Astrocyte of the hippocampus (primary cell): ENCODE measurements at regions not wholly inside any gene's neighbourhood (a gene's known extent, or its start where the extent isn't known, plus 50 kb on each side); places are given as distances from the start of the nearest gene placed in this dataset.

ENCODE experiments used
- DNase-seq: peaks from one replicate; pipeline ENCODE4 v3.0.0; 2011; ENCODE audit warnings: low read depth, low spot score

- DNase-seq: no peak
Observed at GRCh38 chr2:219692521-219692920, 65.1 kb downstream of the SLC4A3 start.

- no peak for DNase-seq
Observed at GRCh38 chr2:219695145-219695709, 67.8 kb downstream of the SLC4A3 start.

- DNase-seq: no peak
Observed at GRCh38 chr2:219697811-219698747, 70.6 kb downstream of the SLC4A3 start.

- DNase-seq: peak; percentile 79
Observed at GRCh38 chr2:219698748-219699439, 71.5 kb downstream of the SLC4A3 start.

GRCh38 chr2:219699440-219699821, 72.0 kb downstream of the SLC4A3 start:
- no peak for DNase-seq

- peak; percentile 72 for DNase-seq
Observed at GRCh38 chr2:219701847-219702634, 74.6 kb downstream of the SLC4A3 start.

- DNase-seq: no peak
Observed at GRCh38 chr2:219702796-219703545, 75.5 kb downstream of the SLC4A3 start.

- no peak for DNase-seq
Observed at GRCh38 chr2:219704878-219705277, 77.4 kb downstream of the SLC4A3 start.

- peak; percentile 58 for DNase-seq
Observed at GRCh38 chr2:219706823-219707281, 79.4 kb downstream of the SLC4A3 start.

- DNase-seq: no peak
Observed at GRCh38 chr2:219707496-219708285, 80.3 kb downstream of the SLC4A3 start.

GRCh38 chr2:219709331-219709761, 81.9 kb downstream of the SLC4A3 start:
- DNase-seq: no peak

GRCh38 chr2:219713110-219713509, 85.7 kb downstream of the SLC4A3 start:
- no peak for DNase-seq

- DNase-seq: no peak
Observed at GRCh38 chr2:219714681-219715400, 87.4 kb downstream of the SLC4A3 start.

GRCh38 chr2:219718066-219718465, 90.6 kb downstream of the SLC4A3 start:
- DNase-seq: no peak

- no peak for DNase-seq
Observed at GRCh38 chr2:219719521-219719920, 92.1 kb downstream of the SLC4A3 start.

- no peak for DNase-seq
Observed at GRCh38 chr2:219720956-219721355, 93.5 kb downstream of the SLC4A3 start.

- peak; percentile 65 for DNase-seq
Observed at GRCh38 chr2:219722276-219722879, 94.9 kb downstream of the SLC4A3 start.

GRCh38 chr2:219723311-219723710, 95.9 kb downstream of the SLC4A3 start:
- no peak for DNase-seq

- no peak for DNase-seq
Observed at GRCh38 chr2:219724628-219725027, 97.2 kb downstream of the SLC4A3 start.
